Epithelial cell of esophagus (primary cell): ENCODE measurements at regions not wholly inside any gene's neighbourhood (a gene's known extent, or its start where the extent isn't known, plus 50 kb on each side); places are given as distances from the start of the nearest gene placed in this dataset.

Experiments
- DNase-seq: peaks from one replicate; pipeline ENCODE4 v3.0.0; 2010; ENCODE audit warnings: low read depth
- H3K4me3 ChIP-seq: 2 replicates; pipeline ENCODE4 v1.5.1; 2011; ENCODE audit warnings: mild to moderate bottlenecking, low read length, control low read depth
- CTCF ChIP-seq: IDR thresholded peaks from 2 replicates; pipeline ENCODE4 v1.5.1; 2011; ENCODE audit warnings: low read depth, mild to moderate bottlenecking, low read length, control low read depth, inconsistent platforms; ENCODE audit not compliant: insufficient read depth; ENCODE audit errors: missing control alignments

DNA sequence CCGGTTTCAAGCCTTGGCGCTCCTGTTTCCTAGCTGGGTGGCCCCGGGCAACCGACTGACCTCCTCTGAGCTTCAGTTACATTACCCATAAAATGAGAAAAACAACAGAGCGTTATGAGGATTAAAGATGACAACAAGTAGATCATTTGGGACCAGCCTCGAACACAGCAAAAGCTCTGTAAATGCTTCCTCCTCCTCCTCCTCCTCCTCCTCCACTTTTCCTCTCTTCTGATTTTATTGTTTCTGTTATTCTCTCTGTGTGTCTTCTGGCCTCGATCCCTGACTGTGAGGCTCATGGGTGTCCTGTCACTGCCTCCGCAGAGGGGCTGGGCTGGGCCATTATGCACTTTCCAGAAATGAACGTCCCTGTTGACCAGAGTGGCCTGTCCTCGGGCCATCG, 176.2 kb downstream of the URI1 start:
- no peak overlapping the region for H3K4me3 ChIP-seq
- no peak for DNase-seq
- no peak for TF ChIP-seq CTCF

DNA sequence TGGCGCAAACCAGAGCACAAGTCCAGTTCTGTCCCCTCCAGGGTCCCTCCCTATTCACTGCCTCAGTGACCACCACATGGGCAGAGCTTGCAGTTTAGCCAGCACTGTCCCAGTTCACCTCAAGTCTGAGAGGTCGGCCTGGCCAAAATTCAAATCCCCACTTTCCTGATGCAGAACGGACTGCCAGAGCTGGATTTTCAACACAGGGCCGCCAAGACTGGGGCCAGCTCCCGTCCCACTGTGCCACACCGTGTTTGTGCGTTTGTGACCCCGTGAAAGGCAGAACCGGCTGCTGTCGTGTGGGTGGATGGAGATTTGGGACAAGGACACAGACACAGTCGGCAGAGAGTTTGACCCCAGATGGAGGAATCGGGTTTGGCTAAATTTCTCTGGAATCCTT, 176.7 kb downstream of the URI1 start:
- no peak for TF ChIP-seq CTCF

DNA sequence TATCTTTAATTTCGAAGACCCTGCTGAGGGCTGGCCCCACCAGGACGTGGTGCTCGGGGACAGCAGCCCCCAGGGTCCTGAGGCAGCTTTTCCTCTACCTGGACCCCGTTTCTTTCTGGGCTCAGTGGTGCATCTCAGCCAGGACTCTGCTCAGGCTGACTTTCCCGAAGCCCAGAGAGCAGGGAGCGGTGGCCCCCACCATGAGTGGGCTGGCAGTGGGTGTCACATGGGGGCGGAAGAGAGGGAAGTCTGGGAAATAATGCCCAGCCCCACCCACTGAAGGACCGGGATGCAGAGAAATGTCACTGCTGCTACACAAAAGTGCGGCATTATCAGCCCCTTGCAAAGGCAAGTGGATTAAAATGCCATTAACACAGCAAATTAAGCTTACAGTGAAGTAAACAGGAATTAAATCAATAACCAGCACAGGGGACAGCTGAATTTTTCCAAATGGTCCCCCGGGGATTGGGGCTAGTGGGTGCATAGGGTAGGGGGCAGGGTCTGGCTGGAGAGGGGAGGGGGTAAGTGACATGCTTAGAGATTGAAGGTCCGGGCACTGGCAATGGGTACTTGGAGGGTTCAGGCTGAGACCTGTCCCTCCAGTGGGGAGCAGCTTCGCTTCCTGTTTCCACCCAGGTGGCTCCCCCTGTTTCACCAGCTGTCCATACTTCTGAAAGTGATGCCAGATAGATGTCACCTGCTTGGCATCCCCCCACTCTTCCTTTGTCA, 177.3 kb downstream of the URI1 start:
- no peak for DNase-seq
- TF ChIP-seq CTCF, result no peak
- no peak overlapping the region for H3K4me3 ChIP-seq

More for the DNA sequence above, 176.7 kb downstream of the URI1 start:
- DNase-seq, result no peak
- no peak overlapping the region for H3K4me3 ChIP-seq

DNA sequence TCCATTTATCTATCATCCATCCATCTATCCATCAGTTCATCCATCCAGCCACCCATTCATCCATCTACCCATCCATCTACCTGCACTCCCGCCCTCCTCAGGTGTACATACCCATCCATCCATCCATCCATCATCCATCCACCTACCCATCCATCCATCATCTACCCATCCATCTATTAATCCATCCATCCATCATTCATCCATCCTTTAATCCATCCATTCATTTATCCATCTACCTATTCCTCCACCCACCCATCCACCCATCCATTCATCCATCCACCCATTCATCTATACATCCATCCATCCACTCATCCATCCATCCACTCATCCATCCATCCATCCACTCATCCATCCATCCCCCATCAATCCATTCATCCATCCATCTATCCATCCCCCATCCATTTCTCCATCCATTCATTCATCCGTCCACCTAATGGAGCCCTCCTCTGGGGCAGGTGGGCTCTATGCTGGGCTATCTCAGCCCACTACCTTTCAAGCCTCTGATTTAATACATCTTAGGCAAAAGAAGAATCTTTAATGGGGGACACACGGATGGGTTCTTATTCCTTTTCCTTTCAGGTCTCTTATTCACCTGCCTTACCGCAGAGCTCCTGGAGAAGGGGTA, 178.9 kb downstream of the URI1 start:
- H3K4me3 ChIP-seq, result no peak overlapping the region
- no peak for DNase-seq
- no peak for TF ChIP-seq CTCF

DNA sequence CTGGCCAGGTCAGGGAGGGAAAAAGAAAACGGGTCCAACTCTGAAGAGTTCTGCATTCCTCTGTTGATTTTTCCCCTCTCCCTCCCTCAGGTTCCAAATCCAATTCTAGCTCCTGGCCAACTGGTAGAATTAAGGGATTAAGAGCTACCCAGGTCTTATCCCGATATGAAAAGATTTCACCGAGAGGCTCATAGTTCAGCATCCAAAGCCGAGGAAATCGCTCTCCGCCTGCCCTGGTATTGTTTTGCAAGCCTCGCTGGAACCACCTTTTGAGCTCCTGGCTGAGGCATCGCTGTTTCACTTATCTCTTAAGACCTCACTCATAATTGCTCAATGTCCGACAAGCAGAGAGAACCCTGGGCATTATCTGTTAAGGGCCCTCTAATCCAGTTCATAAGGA, 180.4 kb downstream of the URI1 start:
- no peak overlapping the region for H3K4me3 ChIP-seq
- no peak for DNase-seq
- no peak for TF ChIP-seq CTCF

DNA sequence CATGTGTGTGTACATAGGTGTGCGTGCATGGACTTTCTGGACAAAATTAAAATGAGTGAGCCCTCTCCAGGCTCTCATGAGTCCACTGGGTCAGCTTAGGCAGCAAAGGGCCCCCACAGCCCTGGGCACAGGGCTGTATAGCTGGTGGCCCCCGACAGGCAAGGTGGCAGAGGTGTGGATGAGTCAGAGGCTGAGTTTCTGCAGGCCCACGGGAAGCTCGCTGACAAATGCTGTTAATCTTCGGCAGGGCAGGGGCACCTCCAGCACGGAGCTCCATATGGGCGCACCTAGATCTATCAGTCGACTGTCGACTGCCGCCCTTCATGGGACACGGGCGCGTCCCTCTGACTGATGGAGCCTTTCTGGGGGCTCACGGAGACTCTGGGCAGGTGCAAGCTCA, 181.1 kb downstream of the URI1 start:
- no peak for DNase-seq
- TF ChIP-seq CTCF, result no peak
- H3K4me3 ChIP-seq, result no peak overlapping the region

DNA sequence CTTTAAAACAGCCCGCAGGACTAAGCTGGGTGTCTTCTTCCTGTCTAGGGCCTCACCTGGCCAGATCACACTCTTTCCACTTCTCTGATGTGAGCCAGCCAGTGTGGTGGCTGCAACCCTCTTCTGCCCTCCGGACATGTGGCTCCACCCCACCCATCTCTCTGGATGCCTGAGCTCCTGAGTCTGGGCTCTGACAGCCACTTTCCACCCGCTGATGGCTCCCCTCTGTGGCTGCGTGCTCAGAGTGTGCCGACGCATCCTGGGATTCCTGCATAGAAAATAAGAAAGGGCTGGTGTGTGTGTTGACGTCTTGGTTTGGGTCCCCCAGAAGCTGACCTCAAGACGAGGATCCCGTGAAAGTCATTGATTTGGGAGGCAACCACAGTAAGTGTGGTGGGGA, 181.6 kb downstream of the URI1 start:
- no peak for TF ChIP-seq CTCF
- DNase-seq, result no peak
- H3K4me3 ChIP-seq, result no peak overlapping the region
